Endothelial cell of umbilical vein (primary cell): ENCODE measurements at regions not wholly inside any gene's neighbourhood (a gene's known extent, or its start where the extent isn't known, plus 50 kb on each side); places are given as distances from the start of the nearest gene placed in this dataset.

Experiments used
- BruUV-seq: library from RNA; stranded (reverse); fragments of 400-500 nt; replicated peaks from 2 replicates; lab custom pipeline; 2021; lab: Mats Ljungman, UMichigan
- CTCF ChIA-PET: fragments of 300-600, 350-600 bp; sonication (Branson Sonifier 250); formaldehyde crosslinking; loops from one replicate; lab custom pipeline; 2021; ENCODE audit warnings: antibody characterized with exemption, inconsistent platforms; lab: Charles Lee
- POLR2A ChIA-PET: fragments of 300-600, 350-600 bp; sonication (Branson Sonifier 250); formaldehyde crosslinking; loops from one replicate; lab custom pipeline; 2021; ENCODE audit warnings: antibody characterized with exemption, inconsistent platforms; lab: Charles Lee
- DNase-seq: peaks from one replicate; pipeline ENCODE4 v3.0.0-alpha.2; 2011; ENCODE audit warnings: low read depth, low spot score
- FAIRE-seq: peaks from 2 replicates; lab custom pipeline; 2011; peaks lifted over from hg19 to GRCh38; lab: Jason Lieb, UNC
- H2AFZ ChIP-seq: 2 replicates; pipeline ENCODE4 v1.6.0; 2012; ENCODE audit warnings: low read depth, low read length, control low read depth, inconsistent platforms
- H3K27ac ChIP-seq: 2 replicates; pipeline ENCODE4 v1.5.1; 2011; ENCODE audit warnings: low read depth, mild to moderate bottlenecking, control low read depth, low read length, moderate library complexity; ENCODE audit not compliant: insufficient read depth
- H3K27me3 ChIP-seq, 2 experiments: 2 replicates each; pipeline versions ENCODE4 v1.6.0 to v1.6.1; 2011; ENCODE audit warnings: low read length in 2 of 2, mixed read lengths in 1 of 2; ENCODE audit not compliant: control insufficient read depth in 2 of 2, insufficient read depth in 2 of 2
- H3K36me3 ChIP-seq, 2 experiments: 2 replicates in 1 of 2; 3 replicates in 1 of 2; pipeline ENCODE4 v1.5.1; 2011; ENCODE audit warnings: low read length in 2 of 2, mild to moderate bottlenecking in 1 of 2, moderate library complexity in 1 of 2; ENCODE audit not compliant: control insufficient read depth in 2 of 2, insufficient read depth in 2 of 2; ENCODE audit errors: extremely low read depth in 1 of 2
- H3K4me1 ChIP-seq: 3 replicates; pipeline ENCODE4 v1.5.1; 2011; ENCODE audit warnings: mild to moderate bottlenecking, low read length; ENCODE audit not compliant: control insufficient read depth, insufficient read depth; ENCODE audit errors: extremely low read depth
- H3K4me2 ChIP-seq: 2 replicates; pipeline ENCODE4 v1.6.1; 2011; ENCODE audit warnings: low read length, control low read depth, mixed read lengths; ENCODE audit not compliant: insufficient read depth
- H3K4me3 ChIP-seq, 3 experiments: fragments of 200-600 bp in 1 of 3; sonication (generic), shearing (Covaris generic) in 1 of 3; replicated peaks in 1 of 3; 2 replicates each; pipeline ENCODE4 v1.5.1; 2011 to 2016; ENCODE audit warnings: control low read depth in 3 of 3, low read length in 3 of 3, mild to moderate bottlenecking in 2 of 3, inconsistent platforms in 1 of 3, low read depth in 1 of 3, moderate library complexity in 1 of 3; ENCODE audit not compliant: insufficient read depth in 1 of 3
- H3K79me2 ChIP-seq: 2 replicates; pipeline ENCODE4 v1.6.0; 2012; ENCODE audit warnings: low read length, inconsistent platforms; ENCODE audit not compliant: control insufficient read depth, insufficient read depth
- H3K9ac ChIP-seq: replicated peaks from 2 replicates; pipeline ENCODE3; 2011; ENCODE audit warnings: low read length, control low read depth; ENCODE audit not compliant: insufficient read depth; ENCODE audit errors: extremely low read depth
- H3K9me1 ChIP-seq: replicated peaks from 3 replicates; pipeline ENCODE4 v1.6.0; 2011; ENCODE audit warnings: mild to moderate bottlenecking, low read length; ENCODE audit not compliant: control insufficient read depth, insufficient read depth; ENCODE audit errors: extremely low read depth
- H3K9me3 ChIP-seq: replicated peaks from 2 replicates; pipeline ENCODE4 v1.5.1; 2012; ENCODE audit warnings: low read length, inconsistent platforms; ENCODE audit not compliant: control insufficient read depth, insufficient read depth
- H4K20me1 ChIP-seq: replicated peaks from 2 replicates; pipeline ENCODE3; 2011; ENCODE audit warnings: mild to moderate bottlenecking, low read length; ENCODE audit not compliant: control insufficient read depth, insufficient read depth; ENCODE audit errors: extremely low read depth
- JUN ChIP-seq: IDR thresholded peaks from 2 replicates; pipeline ENCODE4 v1.6.1; 2011; ENCODE audit warnings: borderline replicate concordance, low read depth; ENCODE audit not compliant: insufficient read length, insufficient read depth
- MYC ChIP-seq: IDR thresholded peaks from one replicate; pipeline ENCODE4 v1.6.1; 2011; ENCODE audit warnings: mild to moderate bottlenecking, low read depth, low read length
- POLR2A ChIP-seq: IDR thresholded peaks from 2 replicates; pipeline ENCODE4 v1.6.1; 2012; ENCODE audit warnings: low read depth, mild to moderate bottlenecking, control low read depth, low read length
- dilution Hi-C: fragments of 300-500 bp; cut with MboI; formaldehyde crosslinking; loops from one replicate; pipeline ENCODE4 v1.15.0; 2019; ENCODE audit warnings: low sequenced_read_pairs; ENCODE audit not compliant: extremely low pct_ligation_motif_present
- intact Hi-C: fragments of 100-400 bp; cut with micrococcal nuclease; formaldehyde crosslinking; loops from one replicate; pipeline ENCODE4 v1.10.0; 2022
- TF ChIP-seq, protein P1 (sequence below): IDR thresholded peaks from 2 replicates; pipeline ENCODE4 v1.6.1; 2011; ENCODE audit not compliant: insufficient read depth, insufficient read length
- TF ChIP-seq, protein P2 (sequence below), 2 donors: IDR thresholded peaks; 1 replicate in 1 of 2; 2 replicates in 1 of 2; pipeline ENCODE4 v1.5.1; 2011; ENCODE audit warnings: low read length in 2 of 2, mild to moderate bottlenecking in 2 of 2, moderate library complexity in 2 of 2, control low read depth in 1 of 2, inconsistent platforms in 1 of 2, low read depth in 1 of 2; ENCODE audit not compliant: insufficient read depth in 1 of 2; ENCODE audit errors: extremely low read depth in 1 of 2

DNA sequence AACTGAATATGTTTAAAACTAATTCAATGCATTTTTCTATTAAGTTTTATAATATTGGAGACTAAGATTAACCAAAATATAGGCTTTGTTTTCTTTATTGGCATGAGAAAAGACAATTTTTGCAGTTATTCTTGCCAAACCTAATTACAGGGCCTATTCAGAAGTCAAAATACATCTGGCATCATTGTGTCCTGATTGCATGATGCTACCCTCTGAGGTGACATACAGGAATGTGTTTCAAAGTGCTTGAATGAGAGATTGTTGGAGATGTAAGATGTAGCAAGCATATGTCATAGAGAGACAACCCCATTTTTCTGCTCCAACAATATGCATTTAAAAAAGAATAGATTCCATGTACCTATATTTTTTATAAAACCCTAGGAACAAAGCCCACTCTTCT, 1036.4 kb downstream of the PCDH18 start:
- Histone ChIP-seq H2AFZ (no peak overlapping the region), H3K27ac (no peak overlapping the region), H4K20me1 (no peaks in the 10 kb centered on the region), H3K79me2 (no peaks in the 10 kb centered on the region), H3K9ac (no peak overlapping the region), H3K4me2 (no peak overlapping the region), H3K36me3 (no peaks in the 10 kb centered on the region), H3K4me3 (no peak overlapping the region), H3K9me3 (no peaks in the 10 kb centered on the region), H3K27me3 (no peaks in the 10 kb centered on the region), H3K9me1 (no peaks in the 10 kb centered on the region), H3K4me1 (no peaks in the 10 kb centered on the region)
- CTCF ChIA-PET, result no interaction called here
- dilution Hi-C loops, result no loop called here
- FAIRE-seq (no peak), DNase-seq (no peak)
- no peak for TF ChIP-seq JUN
- TF ChIP-seq, protein P1, sequence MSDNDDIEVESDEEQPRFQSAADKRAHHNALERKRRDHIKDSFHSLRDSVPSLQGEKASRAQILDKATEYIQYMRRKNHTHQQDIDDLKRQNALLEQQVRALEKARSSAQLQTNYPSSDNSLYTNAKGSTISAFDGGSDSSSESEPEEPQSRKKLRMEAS, result no peak
- TF ChIP-seq MYC, result no peak
- TF ChIP-seq, protein P2, sequence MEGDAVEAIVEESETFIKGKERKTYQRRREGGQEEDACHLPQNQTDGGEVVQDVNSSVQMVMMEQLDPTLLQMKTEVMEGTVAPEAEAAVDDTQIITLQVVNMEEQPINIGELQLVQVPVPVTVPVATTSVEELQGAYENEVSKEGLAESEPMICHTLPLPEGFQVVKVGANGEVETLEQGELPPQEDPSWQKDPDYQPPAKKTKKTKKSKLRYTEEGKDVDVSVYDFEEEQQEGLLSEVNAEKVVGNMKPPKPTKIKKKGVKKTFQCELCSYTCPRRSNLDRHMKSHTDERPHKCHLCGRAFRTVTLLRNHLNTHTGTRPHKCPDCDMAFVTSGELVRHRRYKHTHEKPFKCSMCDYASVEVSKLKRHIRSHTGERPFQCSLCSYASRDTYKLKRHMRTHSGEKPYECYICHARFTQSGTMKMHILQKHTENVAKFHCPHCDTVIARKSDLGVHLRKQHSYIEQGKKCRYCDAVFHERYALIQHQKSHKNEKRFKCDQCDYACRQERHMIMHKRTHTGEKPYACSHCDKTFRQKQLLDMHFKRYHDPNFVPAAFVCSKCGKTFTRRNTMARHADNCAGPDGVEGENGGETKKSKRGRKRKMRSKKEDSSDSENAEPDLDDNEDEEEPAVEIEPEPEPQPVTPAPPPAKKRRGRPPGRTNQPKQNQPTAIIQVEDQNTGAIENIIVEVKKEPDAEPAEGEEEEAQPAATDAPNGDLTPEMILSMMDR (IDR thresholded peaks at IDR 0.05; ENCODE audit: extremely low read depth in 1 of 2, insufficient read depth in 1 of 2, low read depth in 1 of 2, low read length in 2 of 2), result no peak
- TF ChIP-seq POLR2A, result no peak
- POLR2A ChIA-PET, result no interaction called here
- BruUV-seq, result no TSS peak
- intact Hi-C loops, result no loop called here

GRCh38 chr4:136495076-136495475, 1037.2 kb downstream of the PCDH18 start:
- ChIA-PET POLR2A (no interaction called here), CTCF (interaction anchor here (1.4 kb wide), 1 partner anchor 19 kb away, joined by 3 read pairs; no protein-coding TSS in a partner anchor)
- no TSS peak for BruUV-seq
- Histone ChIP-seq H3K27me3 (no peaks in the 10 kb centered on the region), H3K4me1 (no peaks in the 10 kb centered on the region), H3K36me3 (no peaks in the 10 kb centered on the region), H3K9me3 (no peaks in the 10 kb centered on the region), H3K79me2 (no peaks in the 10 kb centered on the region), H3K9ac (no peak overlapping the region), H3K4me2 (no peak overlapping the region), H3K27ac (no peak overlapping the region), H3K9me1 (no peaks in the 10 kb centered on the region), H3K4me3 (no peak overlapping the region), H4K20me1 (no peaks in the 10 kb centered on the region), H2AFZ (no peak overlapping the region)
- FAIRE-seq (no peak), DNase-seq (no peak)
- TF ChIP-seq, protein P1, result no peak
- dilution Hi-C loops, result no loop called here
- intact Hi-C loops, result no loop called here
